H1 (cell line): ENCODE measurements at regions not wholly inside any gene's neighbourhood (a gene's known extent, or its start where the extent isn't known, plus 50 kb on each side); places are given as distances from the start of the nearest gene placed in this dataset.

Source experiments
- CTCF ChIA-PET: fragments of 300-600 bp; sonication (Branson Sonifier 250); formaldehyde crosslinking; loops from one replicate; lab custom pipeline; 2021; ENCODE audit not compliant: partially characterized antibody; lab: Charles Lee
- POLR2A ChIA-PET: fragments of 300-600 bp; sonication (Branson Sonifier 250); formaldehyde crosslinking; loops from one replicate; lab custom pipeline; 2021; ENCODE audit warnings: inconsistent platforms; ENCODE audit not compliant: partially characterized antibody; lab: Charles Lee
- DNase-seq, 2 experiments: peaks; one replicate each; pipeline versions ENCODE4 v3.0.0 to v3.0.0-alpha.2; 2010 to 2022; ENCODE audit warnings: low spot score in 2 of 2, low read depth in 1 of 2, mixed read lengths in 1 of 2
- FAIRE-seq: peaks from 2 replicates; lab custom pipeline; 2011; peaks lifted over from hg19 to GRCh38; lab: Jason Lieb, UNC
- H2AFZ ChIP-seq: 2 replicates; pipeline ENCODE4 v1.8.1; 2012; ENCODE audit warnings: low read length, inconsistent platforms
- H2AK5ac ChIP-seq: 2 replicates; pipeline ENCODE4 v1.6.1; 2013; ENCODE audit warnings: low read depth, low read length
- H2BK120ac ChIP-seq: replicated peaks from 2 replicates; pipeline ENCODE3; 2013; ENCODE audit warnings: low read depth, low read length, inconsistent platforms
- H2BK12ac ChIP-seq: 2 replicates; pipeline ENCODE4 v1.6.1; 2013; ENCODE audit warnings: low read depth, low read length
- H2BK15ac ChIP-seq: 2 replicates; pipeline ENCODE4 v1.6.1; 2013; ENCODE audit warnings: low read length
- H2BK20ac ChIP-seq: 2 replicates; pipeline ENCODE4 v1.6.1; 2013; ENCODE audit warnings: low read length
- H2BK5ac ChIP-seq: 2 replicates; pipeline ENCODE4 v1.6.1; 2013; ENCODE audit warnings: low read depth, low read length
- H3K14ac ChIP-seq: 2 replicates; pipeline ENCODE4 v1.6.1; 2013; ENCODE audit warnings: inconsistent platforms; ENCODE audit not compliant: insufficient read length
- H3K18ac ChIP-seq: 2 replicates; pipeline ENCODE4 v1.6.1; 2013; ENCODE audit warnings: low read length; ENCODE audit errors: extremely low read depth
- H3K23ac ChIP-seq: 2 replicates; pipeline ENCODE4 v1.6.1; 2013; ENCODE audit warnings: inconsistent platforms; ENCODE audit not compliant: insufficient read length
- H3K23me2 ChIP-seq: 2 replicates; pipeline ENCODE4 v1.6.1; 2013; ENCODE audit warnings: low read depth, low read length
- H3K27ac ChIP-seq: 2 replicates; pipeline ENCODE4 v1.6.1; 2011; ENCODE audit warnings: low read depth, low read length, inconsistent platforms
- H3K27me3 ChIP-seq, 4 experiments: replicated peaks in 1 of 4; 1 replicate in 1 of 4; 2 replicates in 3 of 4; pipeline versions ENCODE4 v1.6.1 to v1.8.1; 2011 to 2013; ENCODE audit warnings: low read length in 3 of 4, mild to moderate bottlenecking in 3 of 4, inconsistent platforms in 2 of 4, mixed read lengths in 2 of 4, moderate library complexity in 1 of 4; ENCODE audit not compliant: control insufficient read depth in 3 of 4, insufficient read depth in 3 of 4; ENCODE audit errors: extremely low read depth in 1 of 4
- H3K36me3 ChIP-seq, 4 experiments: 2 replicates each; pipeline versions ENCODE4 v1.6.1 to v1.8.1; 2011 to 2013; ENCODE audit warnings: mild to moderate bottlenecking in 4 of 4, low read length in 3 of 4, moderate library complexity in 2 of 4, control low read depth in 1 of 4, inconsistent platforms in 1 of 4; ENCODE audit not compliant: insufficient read depth in 4 of 4, control insufficient read depth in 2 of 4
- H3K4ac ChIP-seq: replicated peaks from 2 replicates; pipeline ENCODE3; 2013; ENCODE audit warnings: low read length, low read depth, mixed read lengths, inconsistent platforms; ENCODE audit not compliant: insufficient read length
- H3K4me1 ChIP-seq, 4 experiments: replicated peaks in 1 of 4; 1 replicate in 1 of 4; 2 replicates in 3 of 4; pipeline versions ENCODE4 v1.6.1 to v1.8.1; 2011 to 2013; ENCODE audit warnings: low read length in 3 of 4, inconsistent platforms in 2 of 4, mixed read lengths in 1 of 4; ENCODE audit not compliant: insufficient read depth in 4 of 4, control insufficient read depth in 3 of 4
- H3K4me2 ChIP-seq, 2 experiments: 2 replicates each; pipeline versions ENCODE4 v1.6.1 to v1.8.1; 2011 to 2013; ENCODE audit warnings: low read depth in 2 of 2, low read length in 2 of 2, control low read depth in 1 of 2, inconsistent platforms in 1 of 2, mild to moderate bottlenecking in 1 of 2; ENCODE audit not compliant: insufficient read depth in 1 of 2
- H3K4me3 ChIP-seq, 4 experiments: fragments of 200-600, 300-600 bp in 1 of 4; sonication (generic), shearing (Covaris generic), sonication (Bioruptor Twin) in 1 of 4; 2 replicates each; pipeline versions ENCODE4 v1.5.1 to v1.8.1; 2011 to 2016; ENCODE audit warnings: low read length in 4 of 4, low read depth in 3 of 4, control low read depth in 2 of 4, inconsistent platforms in 2 of 4, mild to moderate bottlenecking in 2 of 4, mixed read lengths in 1 of 4, moderate library complexity in 1 of 4; ENCODE audit not compliant: insufficient read depth in 2 of 4; ENCODE audit errors: extremely low read depth in 1 of 4
- H3K56ac ChIP-seq: replicated peaks from 2 replicates; pipeline ENCODE3; 2013; ENCODE audit warnings: low read depth, mild to moderate bottlenecking, mixed read lengths, low read length, inconsistent platforms; ENCODE audit not compliant: insufficient read length
- H3K79me1 ChIP-seq: 2 replicates; pipeline ENCODE4 v1.6.1; 2013; ENCODE audit warnings: low read depth, low read length, control low read depth
- H3K79me2 ChIP-seq, 2 experiments: 2 replicates each; pipeline versions ENCODE4 v1.6.1 to v1.8.1; 2012 to 2013; ENCODE audit warnings: low read length in 2 of 2, mild to moderate bottlenecking in 2 of 2, inconsistent platforms in 1 of 2; ENCODE audit not compliant: insufficient read depth in 2 of 2, control insufficient read depth in 1 of 2
- H3K9ac ChIP-seq, 4 experiments: replicated peaks in 1 of 4; 1 replicate in 1 of 4; 2 replicates in 3 of 4; pipeline versions ENCODE4 v1.6.1 to v1.8.1; 2011 to 2013; ENCODE audit warnings: low read depth in 3 of 4, low read length in 3 of 4, control low read depth in 2 of 4, mild to moderate bottlenecking in 2 of 4, moderate library complexity in 2 of 4, inconsistent platforms in 1 of 4; ENCODE audit errors: extremely low read depth in 1 of 4
- H3K9me3 ChIP-seq, 2 experiments: 2 replicates each; pipeline versions ENCODE4 v1.6.1 to v1.8.1; 2012 to 2013; ENCODE audit warnings: mild to moderate bottlenecking in 2 of 2, moderate library complexity in 2 of 2, control low read depth in 1 of 2, inconsistent platforms in 1 of 2, low read depth in 1 of 2, low read length in 1 of 2, mixed read lengths in 1 of 2; ENCODE audit not compliant: insufficient read depth in 2 of 2
- H4K20me1 ChIP-seq, 2 experiments: replicated peaks in 1 of 2; 2 replicates each; pipeline versions ENCODE3 to v1.8.1; 2011 to 2013; ENCODE audit warnings: inconsistent platforms in 2 of 2, low read length in 2 of 2, mild to moderate bottlenecking in 1 of 2; ENCODE audit not compliant: insufficient read depth in 2 of 2, control insufficient read depth in 1 of 2
- H4K5ac ChIP-seq: 2 replicates; pipeline ENCODE4 v1.6.1; 2013; ENCODE audit warnings: low read length, low read depth, mixed read lengths, inconsistent platforms; ENCODE audit not compliant: insufficient read length
- H4K8ac ChIP-seq: 2 replicates; pipeline ENCODE4 v1.8.0; 2013; ENCODE audit warnings: mild to moderate bottlenecking, moderate library complexity, low read length, inconsistent platforms; ENCODE audit not compliant: insufficient read depth; ENCODE audit errors: extremely low read depth
- H4K91ac ChIP-seq: replicated peaks from 2 replicates; pipeline ENCODE3; 2013; ENCODE audit warnings: low read length, mixed read lengths, inconsistent platforms; ENCODE audit not compliant: insufficient read length
- JUND ChIP-seq: IDR thresholded peaks from 2 replicates; pipeline ENCODE4 v1.6.1; 2011; ENCODE audit warnings: mild to moderate bottlenecking, improper control_type of control experiment, low read length
- WGBS, 2 experiments: shearing (Covaris generic) in 1 of 2; methylation state at CpG; one replicate each; pipeline versions ENCODE4 v1.1.6 to v1.1.7; 2013 to 2015; ENCODE audit warnings: low lambda C conversion rate in 2 of 2, mixed read lengths in 2 of 2, inconsistent platforms in 1 of 2, low coverage in 1 of 2, missing lambda C conversion rate in 1 of 2; ENCODE audit not compliant: insufficient replicate concordance in 2 of 2, insufficient coverage in 1 of 2, insufficient read length in 1 of 2; ENCODE audit errors: extremely low coverage in 1 of 2, missing lambda C conversion rate in 1 of 2; 5-methylcytosine and 5-hydroxymethylcytosine counted together

DNA sequence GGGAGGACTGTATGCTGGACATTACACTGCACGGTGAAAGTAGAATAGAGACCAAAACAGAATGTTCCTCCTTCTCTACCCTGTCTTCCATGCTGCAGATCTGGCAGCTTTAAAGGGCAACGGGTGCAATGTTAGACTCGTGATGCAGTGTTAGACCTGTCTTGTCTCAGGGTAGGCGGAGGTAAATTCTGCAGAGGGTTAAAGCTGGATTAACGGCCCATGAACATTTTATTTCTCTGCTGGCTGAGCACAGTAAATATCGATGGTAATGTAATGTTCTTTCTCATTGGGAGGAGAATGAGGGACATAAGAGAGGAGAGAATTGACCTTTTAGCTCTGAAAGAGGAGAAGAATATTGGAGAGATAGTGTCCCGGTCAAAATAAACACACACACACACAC is 178.9 kb downstream of the NMUR2 start:
- WGBS, 2 experiments, result 87% methylated on average over 6 of the region's 7 CpGs; no CpG with 5 or more reads in 1 of the 2 experiments
- ChIA-PET CTCF (no interaction called here), POLR2A (no interaction called here)
- Histone ChIP-seq H4K5ac (no peak overlapping the region), H3K36me3 (no peaks in the 10 kb centered on the region), H2BK5ac (no peak overlapping the region), H2BK12ac (no peak overlapping the region), H2BK20ac (no peak overlapping the region), H2AFZ (no peak overlapping the region), H2BK15ac (no peak overlapping the region), H3K4me3 (no peak overlapping the region), H4K20me1 (no peaks in the 10 kb centered on the region), H2BK120ac (no peak overlapping the region), H3K4me2 (no peak overlapping the region), H4K91ac (no peak overlapping the region), H3K14ac (no peak overlapping the region), H3K4ac (no peak overlapping the region), H3K23ac (no peak overlapping the region), H3K79me1 (no peaks in the 10 kb centered on the region), H4K8ac (no peak overlapping the region), H3K79me2 (no peaks in the 10 kb centered on the region), H3K18ac (no peak overlapping the region), H3K23me2 (no peaks in the 10 kb centered on the region; the same call in 1 of the 2 replicates), H3K56ac (no peak overlapping the region), H3K4me1 (no peaks in the 10 kb centered on the region), H3K27me3 (no peaks in the 10 kb centered on the region), H3K9me3 (no peaks in the 10 kb centered on the region), H3K27ac (no peak overlapping the region), H3K9ac (no peak overlapping the region), H2AK5ac (no peak overlapping the region)
- DNase-seq (no peak), FAIRE-seq (no peak)
- TF ChIP-seq JUND, result no peak
